Activated B cell treated with CpG ODN at 0.5 μM for 24 hours (primary cell): ENCODE measurements at regions not wholly inside any gene's neighbourhood (a gene's known extent, or its start where the extent isn't known, plus 50 kb on each side); places are given as distances from the start of the nearest gene placed in this dataset.

ENCODE experiments used
- ATAC-seq: fragments of 200-7000 bp; cut with Tn5 transposase; one replicate; pipeline ENCODE4 v1.10.0; 2021; ENCODE audit warnings: low read depth, mild to moderate bottlenecking, moderate library complexity
- CTCF ChIA-PET: fragments of 350-600 bp; sonication (Branson Sonifier 250); formaldehyde crosslinking; loops from one replicate; lab custom pipeline; 2021; ENCODE audit warnings: antibody characterized with exemption; lab: Charles Lee
- POLR2A ChIA-PET: fragments of 350-600 bp; sonication (Branson Sonifier 250); formaldehyde crosslinking; loops from one replicate; lab custom pipeline; 2021; ENCODE audit warnings: antibody characterized with exemption; lab: Charles Lee
- DNase-seq: peaks from one replicate; pipeline ENCODE4 v3.0.0; 2022
- H3K27ac Mint-ChIP-seq: one replicate; pipeline ENCODE4 v1.8.0; 2020; ENCODE audit warnings: mixed read lengths
- H3K27me3 Mint-ChIP-seq: one replicate; pipeline ENCODE4 v1.8.0; 2021; ENCODE audit warnings: mixed read lengths
- H3K36me3 Mint-ChIP-seq: one replicate; pipeline ENCODE4 v1.8.0; 2021; ENCODE audit warnings: low read depth, mixed read lengths
- H3K4me1 Mint-ChIP-seq: one replicate; pipeline ENCODE4 v1.8.0; 2021; ENCODE audit warnings: mixed read lengths
- H3K4me3 Mint-ChIP-seq: one replicate; pipeline ENCODE4 v1.8.0; 2020; ENCODE audit warnings: mild to moderate bottlenecking, mixed read lengths
- H3K9me3 Mint-ChIP-seq: one replicate; pipeline ENCODE4 v1.8.0; 2020; ENCODE audit warnings: mixed read lengths
- intact Hi-C: fragments of 100-400 bp; cut with micrococcal nuclease; formaldehyde crosslinking; loops from one replicate; pipeline ENCODE4 v1.15.1; 2024
- TF ChIP-seq, protein P1 (sequence below): fragments of 200-600 bp; IDR thresholded peaks from one replicate; pipeline ENCODE4 v1.8.0; 2022; ENCODE audit warnings: antibody characterized with exemption, mild to moderate bottlenecking

DNA sequence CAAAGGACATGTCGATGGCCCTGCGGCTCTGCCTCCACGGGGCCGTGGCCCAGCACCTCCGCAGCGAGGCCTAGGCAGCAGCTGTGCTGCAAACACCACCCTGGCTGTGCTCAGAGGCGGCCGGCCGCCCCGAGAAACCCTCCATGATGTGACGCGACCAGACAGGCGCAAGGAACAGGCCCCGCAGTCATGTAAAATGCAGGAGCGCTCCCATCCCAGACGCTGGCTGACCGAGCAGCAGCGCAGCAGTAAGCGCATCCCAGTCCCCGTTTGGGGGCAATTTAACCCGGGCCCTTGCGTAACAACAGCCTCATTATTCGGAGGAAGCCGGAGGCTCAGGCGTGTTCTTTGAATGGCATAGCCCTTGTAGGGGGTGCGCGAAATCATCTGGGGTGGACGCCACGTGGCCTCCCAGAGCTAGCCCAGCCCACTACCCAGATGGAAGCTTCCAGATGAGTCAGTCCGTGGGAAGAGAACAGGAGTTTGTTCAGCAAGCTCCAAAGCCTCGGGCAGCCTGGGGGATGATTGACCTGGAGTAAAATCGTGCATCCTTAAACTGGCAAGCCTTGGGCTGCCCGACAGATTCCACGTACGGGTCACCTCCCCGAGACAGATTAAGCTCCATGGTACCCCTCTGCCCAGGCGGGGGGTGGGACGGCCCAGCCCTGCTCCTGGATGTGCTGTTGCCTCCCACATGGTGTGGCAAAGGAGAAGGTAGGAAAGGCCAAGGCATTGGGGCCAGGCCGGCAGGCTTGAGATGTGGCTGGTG is 124.0 kb downstream of the HMX1 start:
- Mint-ChIP-seq H3K36me3 (no peaks in the 10 kb centered on the region), H3K4me3 (no peak overlapping the region), H3K27me3 (no peaks in the 10 kb centered on the region), H3K4me1 (no peaks in the 10 kb centered on the region), H3K27ac (no peak overlapping the region), H3K9me3 (no peaks in the 10 kb centered on the region)
- DNase-seq (no peak), ATAC-seq (no peak)
- TF ChIP-seq, protein P1, sequence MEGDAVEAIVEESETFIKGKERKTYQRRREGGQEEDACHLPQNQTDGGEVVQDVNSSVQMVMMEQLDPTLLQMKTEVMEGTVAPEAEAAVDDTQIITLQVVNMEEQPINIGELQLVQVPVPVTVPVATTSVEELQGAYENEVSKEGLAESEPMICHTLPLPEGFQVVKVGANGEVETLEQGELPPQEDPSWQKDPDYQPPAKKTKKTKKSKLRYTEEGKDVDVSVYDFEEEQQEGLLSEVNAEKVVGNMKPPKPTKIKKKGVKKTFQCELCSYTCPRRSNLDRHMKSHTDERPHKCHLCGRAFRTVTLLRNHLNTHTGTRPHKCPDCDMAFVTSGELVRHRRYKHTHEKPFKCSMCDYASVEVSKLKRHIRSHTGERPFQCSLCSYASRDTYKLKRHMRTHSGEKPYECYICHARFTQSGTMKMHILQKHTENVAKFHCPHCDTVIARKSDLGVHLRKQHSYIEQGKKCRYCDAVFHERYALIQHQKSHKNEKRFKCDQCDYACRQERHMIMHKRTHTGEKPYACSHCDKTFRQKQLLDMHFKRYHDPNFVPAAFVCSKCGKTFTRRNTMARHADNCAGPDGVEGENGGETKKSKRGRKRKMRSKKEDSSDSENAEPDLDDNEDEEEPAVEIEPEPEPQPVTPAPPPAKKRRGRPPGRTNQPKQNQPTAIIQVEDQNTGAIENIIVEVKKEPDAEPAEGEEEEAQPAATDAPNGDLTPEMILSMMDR, result no peak
- POLR2A ChIA-PET, result no interaction called here
- intact Hi-C loops, result no loop called here
- CTCF ChIA-PET, result no interaction called here

DNA sequence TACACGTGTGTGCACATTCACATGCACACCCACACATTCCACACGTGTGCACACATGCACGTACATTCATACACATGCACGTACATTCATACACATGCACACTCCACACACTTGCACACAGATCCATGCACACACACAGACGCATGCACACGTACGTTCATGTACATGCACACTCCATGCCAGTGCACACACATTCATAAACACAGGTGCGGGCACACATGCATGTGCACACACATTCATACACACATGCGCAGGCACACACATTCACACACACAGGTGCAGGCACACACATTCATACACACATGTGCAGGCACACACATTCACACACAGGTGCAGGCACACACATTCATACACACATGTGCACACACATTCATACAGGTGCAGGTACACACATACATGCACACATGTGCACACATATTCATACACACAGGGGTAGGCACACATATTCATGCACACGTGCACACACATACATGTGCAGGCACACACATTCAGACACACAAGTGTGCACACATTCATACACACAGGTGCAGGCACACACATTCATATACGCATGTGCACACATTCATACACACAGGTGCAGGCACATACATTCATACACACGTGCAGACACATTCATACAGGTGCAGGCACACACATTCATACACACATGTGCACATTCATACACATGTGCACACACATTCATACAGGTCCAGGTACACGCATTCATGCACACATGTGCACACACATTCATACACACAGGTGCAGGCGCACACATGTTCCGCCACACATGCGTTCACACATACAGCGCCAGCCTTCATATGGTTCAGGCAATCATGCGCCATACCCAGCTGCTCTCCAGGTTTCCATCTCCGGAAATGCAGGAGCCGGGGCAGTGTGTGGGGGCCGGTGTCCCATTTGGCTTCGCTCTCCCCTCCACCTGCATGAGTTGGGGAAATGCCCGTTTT is 124.8 kb downstream of the HMX1 start:
- ChIA-PET POLR2A (no interaction called here), CTCF (no interaction called here)
- ATAC-seq (no peak), DNase-seq (peak; percentile 7)
- Mint-ChIP-seq H3K36me3 (no peaks in the 10 kb centered on the region), H3K4me1 (no peaks in the 10 kb centered on the region), H3K27me3 (no peaks in the 10 kb centered on the region), H3K4me3 (no peak overlapping the region), H3K9me3 (no peaks in the 10 kb centered on the region), H3K27ac (no peak overlapping the region)
- intact Hi-C loops, result no loop called here
- TF ChIP-seq, protein P1, result no peak

DNA sequence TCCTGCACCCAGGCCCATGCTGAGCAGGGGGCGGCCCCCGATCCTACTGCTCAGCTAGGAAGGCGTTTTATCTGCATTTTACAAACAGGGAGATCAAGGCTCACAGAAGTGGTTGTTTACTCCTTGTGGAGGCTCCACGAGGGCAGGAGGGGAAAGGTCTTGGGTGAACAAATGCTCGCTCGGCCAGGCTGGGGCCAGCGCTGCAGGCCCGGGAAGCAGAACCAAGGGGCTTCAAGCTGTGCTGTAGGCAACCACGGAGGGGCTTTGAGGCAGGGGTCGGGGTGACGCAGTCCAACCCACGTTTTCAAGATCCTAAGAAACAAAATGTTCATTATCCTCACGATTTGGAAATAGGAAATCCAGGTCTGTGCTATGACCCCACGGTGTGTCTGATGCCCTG is 125.8 kb downstream of the HMX1 start:
- POLR2A ChIA-PET, result no interaction called here
- peak; percentile 7 for DNase-seq
- no peaks in the 10 kb centered on the region for H3K9me3 Mint-ChIP-seq
- H3K27ac Mint-ChIP-seq, result no peak overlapping the region
- CTCF ChIA-PET, result no interaction called here
- H3K27me3 Mint-ChIP-seq, result no peaks in the 10 kb centered on the region
- H3K4me3 Mint-ChIP-seq, result no peak overlapping the region
- no peaks in the 10 kb centered on the region for H3K36me3 Mint-ChIP-seq
- TF ChIP-seq, protein P1, result no peak
- no peak for ATAC-seq
- intact Hi-C loops, result no loop called here
- no peaks in the 10 kb centered on the region for H3K4me1 Mint-ChIP-seq

DNA sequence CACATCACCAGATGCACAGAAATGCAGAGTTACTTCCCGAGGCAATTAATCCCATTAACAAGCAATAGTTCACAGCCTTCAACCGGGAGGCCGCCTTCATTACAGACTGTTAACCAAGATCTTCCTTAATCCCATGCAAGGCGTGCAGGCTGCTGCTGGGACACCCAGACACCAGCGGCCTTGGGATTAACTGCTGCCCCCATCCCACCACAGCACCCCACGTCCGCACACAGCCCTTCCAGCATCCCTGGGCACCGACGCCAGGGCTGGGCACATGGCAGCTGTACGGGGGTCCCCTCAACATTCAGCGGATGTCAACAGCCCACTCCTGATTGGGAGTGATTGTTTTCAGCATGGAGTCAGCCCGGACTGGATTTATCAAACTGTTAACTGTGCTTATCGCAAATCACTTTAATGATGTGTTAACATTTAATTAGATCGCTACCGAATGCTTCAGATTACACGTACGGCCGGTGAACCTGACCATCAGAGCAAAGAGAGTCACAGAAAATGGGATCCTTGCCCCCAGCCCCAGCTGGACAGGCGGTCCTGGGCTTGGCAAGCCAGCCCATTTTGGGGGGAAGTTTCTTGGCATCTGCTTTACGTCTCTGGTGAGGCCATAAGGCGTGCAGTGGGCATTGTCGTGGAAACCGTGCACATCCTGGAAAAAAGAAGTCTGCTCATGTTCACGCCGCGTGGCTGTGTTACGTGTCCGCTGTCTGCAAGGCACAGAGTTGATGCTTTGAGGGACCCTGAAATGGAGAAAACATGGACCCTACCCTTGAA is 126.4 kb downstream of the HMX1 start:
- ChIA-PET CTCF (no interaction called here), POLR2A (no interaction called here)
- no peaks in the 10 kb centered on the region for H3K36me3 Mint-ChIP-seq
- no peaks in the 10 kb centered on the region for H3K9me3 Mint-ChIP-seq
- H3K27me3 Mint-ChIP-seq, result no peaks in the 10 kb centered on the region
- no peak overlapping the region for H3K4me3 Mint-ChIP-seq
- ATAC-seq, result no peak
- TF ChIP-seq, protein P1, result no peak
- no peak overlapping the region for H3K27ac Mint-ChIP-seq
- intact Hi-C loops, result no loop called here
- no peaks in the 10 kb centered on the region for H3K4me1 Mint-ChIP-seq
- no peak for DNase-seq
